Fibroblast of lung (primary cell): ENCODE measurements at regions not wholly inside any gene's neighbourhood (a gene's known extent, or its start where the extent isn't known, plus 50 kb on each side); places are given as distances from the start of the nearest gene placed in this dataset.

Experiments
- DNase-seq, 2 donors: peaks; one replicate each; pipeline versions ENCODE4 v3.0.0 to v3.0.0-alpha.2; 2010; ENCODE audit warnings: low read depth in 2 of 2
- H2AFZ ChIP-seq: 2 replicates; pipeline ENCODE4 v1.5.1; 2012; ENCODE audit warnings: low read length, control low read depth, inconsistent platforms
- H3K27ac ChIP-seq: 2 replicates; pipeline ENCODE4 v1.5.1; 2011; ENCODE audit warnings: low read length, control low read depth; ENCODE audit not compliant: insufficient read depth
- H3K27me3 ChIP-seq: 2 replicates; pipeline ENCODE4 v1.5.1; 2011; ENCODE audit warnings: mild to moderate bottlenecking, low read length; ENCODE audit not compliant: control insufficient read depth, insufficient read depth
- H3K36me3 ChIP-seq: 2 replicates; pipeline ENCODE4 v1.5.1; 2011; ENCODE audit warnings: low read length; ENCODE audit not compliant: control insufficient read depth, insufficient read depth
- H3K4me1 ChIP-seq: 2 replicates; pipeline ENCODE4 v1.5.1; 2011; ENCODE audit warnings: low read length; ENCODE audit not compliant: control insufficient read depth, insufficient read depth; ENCODE audit errors: extremely low read depth
- H3K4me2 ChIP-seq: 2 replicates; pipeline ENCODE4 v1.5.1; 2011; ENCODE audit warnings: low read length, control low read depth; ENCODE audit not compliant: insufficient read depth; ENCODE audit errors: extremely low read depth
- H3K4me3 ChIP-seq, 4 experiments: fragments of 200-600 bp in 1 of 4; sonication (generic) in 1 of 4; replicated peaks in 1 of 4; 2 replicates each; pipeline ENCODE4 v1.5.1; 2011 to 2016; ENCODE audit warnings: low read length in 4 of 4, low read depth in 3 of 4, mild to moderate bottlenecking in 3 of 4, control low read depth in 2 of 4, inconsistent platforms in 1 of 4, mixed read lengths in 1 of 4; ENCODE audit not compliant: insufficient read depth in 1 of 4; ENCODE audit errors: control extremely low read depth in 1 of 4
- H3K79me2 ChIP-seq: 2 replicates; pipeline ENCODE4 v1.5.1; 2012; ENCODE audit warnings: mild to moderate bottlenecking, low read length, inconsistent platforms; ENCODE audit not compliant: control insufficient read depth, insufficient read depth
- H3K9ac ChIP-seq: 2 replicates; pipeline ENCODE4 v1.5.1; 2011; ENCODE audit warnings: mild to moderate bottlenecking, low read length, control low read depth; ENCODE audit not compliant: insufficient read depth
- H3K9me3 ChIP-seq: 2 replicates; pipeline ENCODE4 v1.5.1; 2012; ENCODE audit warnings: low read depth, low read length; ENCODE audit not compliant: control insufficient read depth, insufficient read depth
- H4K20me1 ChIP-seq: 2 replicates; pipeline ENCODE4 v1.5.1; 2011; ENCODE audit warnings: low read length; ENCODE audit not compliant: control insufficient read depth, insufficient read depth; ENCODE audit errors: extremely low read depth
- CTCF ChIP-seq, 2 donors: IDR thresholded peaks in 1 of 2; conservative IDR thresholded peaks in 1 of 2; 1 replicate in 1 of 2; 2 replicates in 1 of 2; pipeline ENCODE4 v1.5.1; 2011 to 2012; ENCODE audit warnings: low read length in 2 of 2, control low read depth in 1 of 2, inconsistent platforms in 1 of 2, low read depth in 1 of 2, mild to moderate bottlenecking in 1 of 2
- EZH2 ChIP-seq: IDR thresholded peaks from 2 replicates; pipeline ENCODE4 v1.5.1; 2012; ENCODE audit warnings: low read length, control low read depth, mild to moderate bottlenecking; ENCODE audit errors: missing control alignments

GRCh38 chr13:93172109-93172508 lies 54.5 kb upstream of the GPC6 start:
- no peak for DNase-seq
- Histone ChIP-seq H3K27ac (no peak overlapping the region), H3K27me3 (no peaks in the 10 kb centered on the region), H3K79me2 (no peaks in the 10 kb centered on the region), H3K4me1 (no peaks in the 10 kb centered on the region), H4K20me1 (no peaks in the 10 kb centered on the region), H3K4me2 (no peak overlapping the region), H2AFZ (no peak overlapping the region), H3K4me3 (no peak overlapping the region), H3K9me3 (no peaks in the 10 kb centered on the region), H3K36me3 (no peaks in the 10 kb centered on the region), H3K9ac (no peak overlapping the region)
- no peak for TF ChIP-seq EZH2
- TF ChIP-seq CTCF (conservative IDR thresholded peaks at IDR 0.05 in 1 of 2, IDR thresholded peaks at IDR 0.05 in 1 of 2; ENCODE audit: low read depth in 1 of 2, low read length in 2 of 2), result peak in 1 of 2 donors; percentile 27

- peak; percentile 28 to 74 for DNase-seq
- Histone ChIP-seq H3K27me3 (no peaks in the 10 kb centered on the region), H3K79me2 (no peaks in the 10 kb centered on the region), H3K4me3 (no peak overlapping the region), H2AFZ (no peak overlapping the region), H3K4me1 (no peaks in the 10 kb centered on the region), H3K9me3 (no peaks in the 10 kb centered on the region), H3K4me2 (no peak overlapping the region), H4K20me1 (no peaks in the 10 kb centered on the region), H3K27ac (no peak overlapping the region), H3K36me3 (no peaks in the 10 kb centered on the region), H3K9ac (no peak overlapping the region)
- TF ChIP-seq EZH2 (no peak), CTCF (conservative IDR thresholded peaks at IDR 0.05 in 1 of 2, IDR thresholded peaks at IDR 0.05 in 1 of 2; ENCODE audit: low read depth in 1 of 2, low read length in 2 of 2) (no peak)
Measured at GRCh38 chr13:93173654-93174053, 53.0 kb upstream of the GPC6 start.

- TF ChIP-seq EZH2 (no peak), CTCF (conservative IDR thresholded peaks at IDR 0.05 in 1 of 2, IDR thresholded peaks at IDR 0.05 in 1 of 2; ENCODE audit: low read depth in 1 of 2, low read length in 2 of 2) (no peak)
- Histone ChIP-seq H3K27ac (no peak overlapping the region), H3K36me3 (no peaks in the 10 kb centered on the region), H3K27me3 (no peaks in the 10 kb centered on the region), H3K4me3 (no peak overlapping the region), H3K9ac (no peak overlapping the region), H3K4me1 (no peaks in the 10 kb centered on the region), H3K9me3 (no peaks in the 10 kb centered on the region), H2AFZ (no peak overlapping the region), H3K79me2 (no peaks in the 10 kb centered on the region), H3K4me2 (no peak overlapping the region), H4K20me1 (no peaks in the 10 kb centered on the region)
- DNase-seq, result no peak
Measured at GRCh38 chr13:93174260-93174659, 52.3 kb upstream of the GPC6 start.
